Hepatocyte (in vitro differentiated cells): ENCODE measurements at regions not wholly inside any gene's neighbourhood (a gene's known extent, or its start where the extent isn't known, plus 50 kb on each side); places are given as distances from the start of the nearest gene placed in this dataset.

Source experiments
- EZH2 ChIP-seq: fragments of 200-600 bp; sonication (generic); IDR thresholded peaks from 2 replicates; pipeline ENCODE4 v1.6.1; 2016; ENCODE audit warnings: antibody characterized with exemption, mild to moderate bottlenecking, borderline replicate concordance
- TF ChIP-seq, protein P1 (sequence below): fragments of 200-600 bp; sonication (generic); IDR thresholded peaks from 2 replicates; pipeline ENCODE4 v1.5.1; 2016; ENCODE audit warnings: antibody characterized with exemption, mild to moderate bottlenecking; ENCODE audit not compliant: poor library complexity

DNA sequence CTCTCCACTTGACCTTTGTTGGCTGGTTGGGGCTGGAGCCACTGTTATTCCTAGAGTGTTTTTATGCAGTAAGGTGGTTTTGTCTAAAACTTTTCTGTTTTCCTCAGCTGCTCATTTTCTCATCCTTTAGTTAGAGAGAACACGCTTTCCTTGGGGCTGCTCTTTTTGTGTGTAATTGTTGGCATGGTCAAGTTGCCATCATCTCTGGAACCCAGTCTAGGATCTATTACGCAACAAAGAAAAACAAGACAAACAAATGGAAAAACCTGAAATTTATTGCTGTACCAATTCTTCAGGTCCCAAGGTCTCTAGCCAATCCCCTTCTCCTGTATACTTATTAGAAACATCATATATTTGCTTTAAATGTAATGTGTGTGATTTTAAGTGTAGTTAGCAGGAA is 1436.3 kb upstream of the DIAPH2 start:
- TF ChIP-seq, protein P1, sequence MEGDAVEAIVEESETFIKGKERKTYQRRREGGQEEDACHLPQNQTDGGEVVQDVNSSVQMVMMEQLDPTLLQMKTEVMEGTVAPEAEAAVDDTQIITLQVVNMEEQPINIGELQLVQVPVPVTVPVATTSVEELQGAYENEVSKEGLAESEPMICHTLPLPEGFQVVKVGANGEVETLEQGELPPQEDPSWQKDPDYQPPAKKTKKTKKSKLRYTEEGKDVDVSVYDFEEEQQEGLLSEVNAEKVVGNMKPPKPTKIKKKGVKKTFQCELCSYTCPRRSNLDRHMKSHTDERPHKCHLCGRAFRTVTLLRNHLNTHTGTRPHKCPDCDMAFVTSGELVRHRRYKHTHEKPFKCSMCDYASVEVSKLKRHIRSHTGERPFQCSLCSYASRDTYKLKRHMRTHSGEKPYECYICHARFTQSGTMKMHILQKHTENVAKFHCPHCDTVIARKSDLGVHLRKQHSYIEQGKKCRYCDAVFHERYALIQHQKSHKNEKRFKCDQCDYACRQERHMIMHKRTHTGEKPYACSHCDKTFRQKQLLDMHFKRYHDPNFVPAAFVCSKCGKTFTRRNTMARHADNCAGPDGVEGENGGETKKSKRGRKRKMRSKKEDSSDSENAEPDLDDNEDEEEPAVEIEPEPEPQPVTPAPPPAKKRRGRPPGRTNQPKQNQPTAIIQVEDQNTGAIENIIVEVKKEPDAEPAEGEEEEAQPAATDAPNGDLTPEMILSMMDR: no peak
- no peak for TF ChIP-seq EZH2
